Fibroblast of lung (primary cell): ENCODE measurements at regions not wholly inside any gene's neighbourhood (a gene's known extent, or its start where the extent isn't known, plus 50 kb on each side); places are given as distances from the start of the nearest gene placed in this dataset.

Experiments
- DNase-seq, 2 donors: peaks; one replicate each; pipeline versions ENCODE4 v3.0.0 to v3.0.0-alpha.2; 2010; ENCODE audit warnings: low read depth in 2 of 2
- H2AFZ ChIP-seq: 2 replicates; pipeline ENCODE4 v1.5.1; 2012; ENCODE audit warnings: low read length, control low read depth, inconsistent platforms
- H3K27ac ChIP-seq: 2 replicates; pipeline ENCODE4 v1.5.1; 2011; ENCODE audit warnings: low read length, control low read depth; ENCODE audit not compliant: insufficient read depth
- H3K27me3 ChIP-seq: 2 replicates; pipeline ENCODE4 v1.5.1; 2011; ENCODE audit warnings: mild to moderate bottlenecking, low read length; ENCODE audit not compliant: control insufficient read depth, insufficient read depth
- H3K36me3 ChIP-seq: 2 replicates; pipeline ENCODE4 v1.5.1; 2011; ENCODE audit warnings: low read length; ENCODE audit not compliant: control insufficient read depth, insufficient read depth
- H3K4me1 ChIP-seq: 2 replicates; pipeline ENCODE4 v1.5.1; 2011; ENCODE audit warnings: low read length; ENCODE audit not compliant: control insufficient read depth, insufficient read depth; ENCODE audit errors: extremely low read depth
- H3K4me2 ChIP-seq: 2 replicates; pipeline ENCODE4 v1.5.1; 2011; ENCODE audit warnings: low read length, control low read depth; ENCODE audit not compliant: insufficient read depth; ENCODE audit errors: extremely low read depth
- H3K4me3 ChIP-seq, 4 experiments: fragments of 200-600 bp in 1 of 4; sonication (generic) in 1 of 4; replicated peaks in 1 of 4; 2 replicates each; pipeline ENCODE4 v1.5.1; 2011 to 2016; ENCODE audit warnings: low read length in 4 of 4, low read depth in 3 of 4, mild to moderate bottlenecking in 3 of 4, control low read depth in 2 of 4, inconsistent platforms in 1 of 4, mixed read lengths in 1 of 4; ENCODE audit not compliant: insufficient read depth in 1 of 4; ENCODE audit errors: control extremely low read depth in 1 of 4
- H3K79me2 ChIP-seq: 2 replicates; pipeline ENCODE4 v1.5.1; 2012; ENCODE audit warnings: mild to moderate bottlenecking, low read length, inconsistent platforms; ENCODE audit not compliant: control insufficient read depth, insufficient read depth
- H3K9ac ChIP-seq: 2 replicates; pipeline ENCODE4 v1.5.1; 2011; ENCODE audit warnings: mild to moderate bottlenecking, low read length, control low read depth; ENCODE audit not compliant: insufficient read depth
- H3K9me3 ChIP-seq: 2 replicates; pipeline ENCODE4 v1.5.1; 2012; ENCODE audit warnings: low read depth, low read length; ENCODE audit not compliant: control insufficient read depth, insufficient read depth
- H4K20me1 ChIP-seq: 2 replicates; pipeline ENCODE4 v1.5.1; 2011; ENCODE audit warnings: low read length; ENCODE audit not compliant: control insufficient read depth, insufficient read depth; ENCODE audit errors: extremely low read depth
- EZH2 ChIP-seq: IDR thresholded peaks from 2 replicates; pipeline ENCODE4 v1.5.1; 2012; ENCODE audit warnings: low read length, control low read depth, mild to moderate bottlenecking; ENCODE audit errors: missing control alignments
- TF ChIP-seq, protein P1 (sequence below), 2 donors: IDR thresholded peaks in 1 of 2; conservative IDR thresholded peaks in 1 of 2; 1 replicate in 1 of 2; 2 replicates in 1 of 2; pipeline ENCODE4 v1.5.1; 2011 to 2012; ENCODE audit warnings: low read length in 2 of 2, control low read depth in 1 of 2, inconsistent platforms in 1 of 2, low read depth in 1 of 2, mild to moderate bottlenecking in 1 of 2

DNA sequence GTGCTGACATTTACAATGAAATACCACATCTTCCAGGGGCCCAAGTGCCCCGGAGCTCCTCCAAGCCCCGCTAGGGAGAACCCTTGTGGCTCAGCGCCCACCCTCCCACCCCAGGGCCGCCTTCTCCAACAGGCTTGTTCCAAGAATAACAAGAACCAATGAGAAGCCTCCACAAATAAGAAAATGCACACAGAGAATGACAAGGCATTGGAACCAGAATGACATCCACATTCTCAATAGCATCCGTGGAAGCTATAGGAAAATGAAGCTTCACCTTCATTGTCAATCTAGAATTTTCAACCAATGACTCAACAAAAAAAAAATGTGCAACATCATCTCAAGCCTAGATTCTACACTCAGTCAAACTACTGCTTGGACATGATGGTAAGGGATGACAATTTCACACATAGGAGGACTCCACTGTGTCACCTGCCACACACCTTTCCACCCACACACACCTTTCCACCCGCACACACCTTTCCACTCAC lies 50.4 kb upstream of the PPP2R2D start:
- Histone ChIP-seq H3K79me2 (no peaks in the 10 kb centered on the region), H3K9ac (no peak overlapping the region), H3K4me2 (no peak overlapping the region), H3K4me3 (no peak overlapping the region), H2AFZ (no peak overlapping the region), H3K27ac (no peak overlapping the region), H3K27me3 (no peaks in the 10 kb centered on the region), H4K20me1 (no peaks in the 10 kb centered on the region), H3K36me3 (no peaks in the 10 kb centered on the region), H3K9me3 (no peaks in the 10 kb centered on the region), H3K4me1 (no peaks in the 10 kb centered on the region)
- no peak for DNase-seq
- no peak for TF ChIP-seq EZH2
- TF ChIP-seq, protein P1, sequence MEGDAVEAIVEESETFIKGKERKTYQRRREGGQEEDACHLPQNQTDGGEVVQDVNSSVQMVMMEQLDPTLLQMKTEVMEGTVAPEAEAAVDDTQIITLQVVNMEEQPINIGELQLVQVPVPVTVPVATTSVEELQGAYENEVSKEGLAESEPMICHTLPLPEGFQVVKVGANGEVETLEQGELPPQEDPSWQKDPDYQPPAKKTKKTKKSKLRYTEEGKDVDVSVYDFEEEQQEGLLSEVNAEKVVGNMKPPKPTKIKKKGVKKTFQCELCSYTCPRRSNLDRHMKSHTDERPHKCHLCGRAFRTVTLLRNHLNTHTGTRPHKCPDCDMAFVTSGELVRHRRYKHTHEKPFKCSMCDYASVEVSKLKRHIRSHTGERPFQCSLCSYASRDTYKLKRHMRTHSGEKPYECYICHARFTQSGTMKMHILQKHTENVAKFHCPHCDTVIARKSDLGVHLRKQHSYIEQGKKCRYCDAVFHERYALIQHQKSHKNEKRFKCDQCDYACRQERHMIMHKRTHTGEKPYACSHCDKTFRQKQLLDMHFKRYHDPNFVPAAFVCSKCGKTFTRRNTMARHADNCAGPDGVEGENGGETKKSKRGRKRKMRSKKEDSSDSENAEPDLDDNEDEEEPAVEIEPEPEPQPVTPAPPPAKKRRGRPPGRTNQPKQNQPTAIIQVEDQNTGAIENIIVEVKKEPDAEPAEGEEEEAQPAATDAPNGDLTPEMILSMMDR (conservative IDR thresholded peaks at IDR 0.05 in 1 of 2, IDR thresholded peaks at IDR 0.05 in 1 of 2; ENCODE audit: low read depth in 1 of 2, low read length in 2 of 2): no peak
